Hepatocyte (in vitro differentiated cells): ENCODE measurements at regions not wholly inside any gene's neighbourhood (a gene's known extent, or its start where the extent isn't known, plus 50 kb on each side); places are given as distances from the start of the nearest gene placed in this dataset.
A peak's percentile ranks its signal among the peaks of the same experiment; 100 is the strongest.

Source experiments
- DNase-seq: peaks from one replicate; pipeline ENCODE4 v3.0.0-alpha.2; 2016; ENCODE audit warnings: low spot score
- H2AFZ ChIP-seq: fragments of 200-600 bp; sonication (generic); 2 replicates; pipeline ENCODE4 v1.6.0; 2016; ENCODE audit warnings: antibody characterized with exemption, mild to moderate bottlenecking
- H3K27ac ChIP-seq: fragments of 200-600 bp; sonication (generic); 2 replicates; pipeline ENCODE4 v1.5.1; 2016; ENCODE audit warnings: mild to moderate bottlenecking
- H3K27me3 ChIP-seq: fragments of 200-600 bp; sonication (generic); 2 replicates; pipeline ENCODE4 v1.6.1; 2016
- H3K36me3 ChIP-seq: fragments of 200-600 bp; sonication (generic); replicated peaks from 2 replicates; pipeline ENCODE4 v1.5.1; 2016; ENCODE audit warnings: low read depth; ENCODE audit not compliant: insufficient read depth
- H3K4me1 ChIP-seq: fragments of 200-600 bp; sonication (generic); 2 replicates; pipeline ENCODE4 v1.5.1; 2016; ENCODE audit warnings: mild to moderate bottlenecking, moderate library complexity; ENCODE audit not compliant: insufficient read depth
- H3K4me2 ChIP-seq: fragments of 200-600 bp; sonication (generic); 2 replicates; pipeline ENCODE4 v1.6.0; 2016
- H3K4me3 ChIP-seq: fragments of 200-600 bp; sonication (generic); 2 replicates; pipeline ENCODE4 v1.5.1; 2016; ENCODE audit warnings: mild to moderate bottlenecking
- H3K79me2 ChIP-seq: fragments of 200-600 bp; sonication (generic); 2 replicates; pipeline ENCODE4 v1.6.0; 2017; ENCODE audit warnings: mild to moderate bottlenecking
- H3K9me2 ChIP-seq: fragments of 200-600 bp; sonication (generic); replicated peaks from 2 replicates; pipeline ENCODE4 v1.6.0; 2017; ENCODE audit warnings: mild to moderate bottlenecking; ENCODE audit not compliant: insufficient read depth
- H3K9me3 ChIP-seq: fragments of 200-600 bp; sonication (generic); 2 replicates; pipeline ENCODE4 v1.5.1; 2016; ENCODE audit warnings: low read depth, mild to moderate bottlenecking
- H4K20me1 ChIP-seq: fragments of 200-600 bp; sonication (generic); 2 replicates; pipeline ENCODE4 v1.6.0; 2016; ENCODE audit warnings: mild to moderate bottlenecking; ENCODE audit not compliant: insufficient read depth, poor library complexity, severe bottlenecking
- EZH2 ChIP-seq: fragments of 200-600 bp; sonication (generic); IDR thresholded peaks from 2 replicates; pipeline ENCODE4 v1.6.1; 2016; ENCODE audit warnings: antibody characterized with exemption, mild to moderate bottlenecking, borderline replicate concordance
- EZH2phosphoT487 ChIP-seq: fragments of 200-600 bp; sonication (generic); IDR thresholded peaks from one replicate; pipeline ENCODE4 v1.6.1; 2018; ENCODE audit warnings: antibody characterized with exemption, mild to moderate bottlenecking, low read depth, moderate library complexity; ENCODE audit not compliant: unreplicated experiment, severe bottlenecking
- whole genome bisulfite sequencing: methylation state at CpG from one replicate; pipeline ENCODE4 v1.1.6; 2016; ENCODE audit warnings: low lambda C conversion rate; ENCODE audit errors: missing lambda C conversion rate; 5-methylcytosine and 5-hydroxymethylcytosine counted together
- TF ChIP-seq, protein P1 (sequence below): fragments of 200-600 bp; sonication (generic); IDR thresholded peaks from 2 replicates; pipeline ENCODE4 v1.5.1; 2016; ENCODE audit warnings: antibody characterized with exemption, mild to moderate bottlenecking; ENCODE audit not compliant: poor library complexity

DNA sequence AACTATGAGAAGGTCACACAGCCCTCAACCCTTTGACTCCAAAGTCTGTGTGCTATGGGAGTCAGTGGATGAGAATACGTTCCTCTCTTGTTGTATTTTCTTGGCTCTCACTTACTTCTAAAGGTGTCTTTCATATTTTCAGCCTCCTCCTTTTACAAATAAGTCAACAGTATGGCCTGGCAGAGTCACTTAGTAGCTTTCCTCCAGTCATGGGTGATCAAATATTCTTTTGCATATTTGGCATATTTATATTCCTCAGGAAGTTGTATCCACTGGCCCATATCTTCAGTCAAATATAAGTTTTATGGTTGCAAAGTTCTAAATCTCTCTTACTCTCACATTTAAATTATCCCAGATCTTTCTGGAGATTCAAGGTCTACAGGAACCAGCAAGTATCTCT, 327.5 kb downstream of the ETS1 start:
- H3K9me2 ChIP-seq: no peaks in the 10 kb centered on the region
- no peaks in the 10 kb centered on the region for H3K79me2 ChIP-seq
- H4K20me1 ChIP-seq: no peaks in the 10 kb centered on the region
- no peak for TF ChIP-seq EZH2
- TF ChIP-seq EZH2phosphoT487: no peak
- TF ChIP-seq, protein P1, sequence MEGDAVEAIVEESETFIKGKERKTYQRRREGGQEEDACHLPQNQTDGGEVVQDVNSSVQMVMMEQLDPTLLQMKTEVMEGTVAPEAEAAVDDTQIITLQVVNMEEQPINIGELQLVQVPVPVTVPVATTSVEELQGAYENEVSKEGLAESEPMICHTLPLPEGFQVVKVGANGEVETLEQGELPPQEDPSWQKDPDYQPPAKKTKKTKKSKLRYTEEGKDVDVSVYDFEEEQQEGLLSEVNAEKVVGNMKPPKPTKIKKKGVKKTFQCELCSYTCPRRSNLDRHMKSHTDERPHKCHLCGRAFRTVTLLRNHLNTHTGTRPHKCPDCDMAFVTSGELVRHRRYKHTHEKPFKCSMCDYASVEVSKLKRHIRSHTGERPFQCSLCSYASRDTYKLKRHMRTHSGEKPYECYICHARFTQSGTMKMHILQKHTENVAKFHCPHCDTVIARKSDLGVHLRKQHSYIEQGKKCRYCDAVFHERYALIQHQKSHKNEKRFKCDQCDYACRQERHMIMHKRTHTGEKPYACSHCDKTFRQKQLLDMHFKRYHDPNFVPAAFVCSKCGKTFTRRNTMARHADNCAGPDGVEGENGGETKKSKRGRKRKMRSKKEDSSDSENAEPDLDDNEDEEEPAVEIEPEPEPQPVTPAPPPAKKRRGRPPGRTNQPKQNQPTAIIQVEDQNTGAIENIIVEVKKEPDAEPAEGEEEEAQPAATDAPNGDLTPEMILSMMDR: no peak
- peaks cover 6% of the 10 kb centered on the region for H3K4me1 ChIP-seq
- H3K27ac ChIP-seq: peak overlapping the region; percentile 66
- no peaks in the 10 kb centered on the region for H3K36me3 ChIP-seq
- WGBS: 94% methylated on average over 1 of the region's 1 CpG
- H3K4me3 ChIP-seq: no peak overlapping the region
- H2AFZ ChIP-seq: no peak overlapping the region
- no peaks in the 10 kb centered on the region for H3K27me3 ChIP-seq
- no peak overlapping the region for H3K4me2 ChIP-seq
- no peak for DNase-seq
- H3K9me3 ChIP-seq: no peaks in the 10 kb centered on the region

DNA sequence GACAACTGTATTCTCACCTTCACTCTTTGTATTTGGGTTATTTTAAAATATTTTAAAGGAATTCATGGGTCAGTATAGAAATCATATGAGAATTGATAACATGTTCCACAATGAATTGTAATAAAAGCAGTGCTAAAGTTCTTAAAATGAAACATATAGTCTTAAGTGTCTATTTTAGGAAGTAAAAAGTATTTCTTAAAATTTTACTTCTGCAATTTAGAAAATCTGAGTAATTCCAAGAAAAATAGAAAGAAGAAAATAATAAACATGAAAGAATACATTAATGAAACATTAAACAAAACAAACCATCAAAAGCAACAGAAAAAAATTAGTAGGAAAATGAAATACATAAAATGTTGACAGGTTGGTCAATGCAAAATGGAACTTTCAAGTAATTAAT, 332.4 kb downstream of the ETS1 start:
- no peak overlapping the region for H3K4me2 ChIP-seq
- no peak overlapping the region for H3K4me3 ChIP-seq
- H3K9me2 ChIP-seq: no peaks in the 10 kb centered on the region
- no peak overlapping the region for H3K27ac ChIP-seq
- H3K36me3 ChIP-seq: no peaks in the 10 kb centered on the region
- no peaks in the 10 kb centered on the region for H3K79me2 ChIP-seq
- H3K27me3 ChIP-seq: no peaks in the 10 kb centered on the region
- no peaks in the 10 kb centered on the region for H3K9me3 ChIP-seq
- H3K4me1 ChIP-seq: peaks cover 13% of the 10 kb centered on the region
- no peaks in the 10 kb centered on the region for H4K20me1 ChIP-seq
- no peak for DNase-seq
- no peak overlapping the region for H2AFZ ChIP-seq
- TF ChIP-seq, protein P1: no peak
- TF ChIP-seq EZH2phosphoT487 (no peak), EZH2 (no peak)

DNA sequence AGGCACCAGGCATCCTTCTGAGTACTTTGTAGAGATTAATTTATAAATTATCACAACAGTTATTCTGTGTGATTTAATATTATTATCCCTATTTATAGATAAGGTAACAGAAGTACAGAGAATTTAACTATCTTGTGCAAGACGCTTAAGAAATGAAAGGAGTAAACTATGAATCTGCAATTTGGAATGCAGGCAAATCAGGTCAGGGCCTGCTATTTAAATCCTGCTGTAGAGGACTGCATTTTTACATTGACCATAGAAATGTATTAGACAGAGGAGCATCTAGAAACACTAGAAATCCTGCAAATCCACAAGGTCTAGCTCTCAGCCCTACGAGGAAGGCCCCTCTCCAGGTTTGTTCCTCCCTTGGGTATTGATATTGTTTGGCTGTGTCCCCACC, 336.2 kb downstream of the ETS1 start:
- Histone ChIP-seq H3K4me3 (no peak overlapping the region), H3K9me2 (no peaks in the 10 kb centered on the region), H3K27ac (no peak overlapping the region), H3K4me1 (peaks cover 20% of the 10 kb centered on the region), H3K9me3 (no peaks in the 10 kb centered on the region), H3K79me2 (no peaks in the 10 kb centered on the region), H3K36me3 (no peaks in the 10 kb centered on the region), H2AFZ (no peak overlapping the region), H3K27me3 (no peaks in the 10 kb centered on the region), H4K20me1 (no peaks in the 10 kb centered on the region), H3K4me2 (no peak overlapping the region)
- WGBS: 67% methylated on average over 2 of the region's 2 CpGs
- no peak for DNase-seq
- TF ChIP-seq, protein P1: no peak

DNA sequence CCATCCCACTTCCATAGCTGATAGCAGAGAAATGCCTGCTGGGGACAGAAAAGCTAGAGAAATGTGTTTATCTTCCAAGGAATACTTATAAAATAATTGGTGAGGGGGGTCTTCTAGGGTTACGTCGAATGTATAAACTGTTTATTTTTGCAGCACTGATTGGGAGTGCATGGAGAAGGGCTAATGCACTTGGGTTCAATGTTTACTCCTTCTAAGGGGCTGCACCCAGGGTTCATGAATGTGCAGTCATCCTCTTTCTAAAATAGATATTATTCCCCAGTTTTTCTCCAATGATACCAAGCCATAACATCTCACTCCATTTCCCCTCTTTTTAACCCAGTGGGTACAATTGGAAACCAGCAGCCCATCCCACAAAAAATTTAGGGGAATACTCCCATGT, 336.9 kb downstream of the ETS1 start:
- no peak overlapping the region for H3K27ac ChIP-seq
- no peaks in the 10 kb centered on the region for H3K79me2 ChIP-seq
- H3K27me3 ChIP-seq: no peaks in the 10 kb centered on the region
- WGBS: 49% methylated on average over 2 of the region's 2 CpGs
- peaks cover 26% of the 10 kb centered on the region for H3K4me1 ChIP-seq
- H3K9me2 ChIP-seq: no peaks in the 10 kb centered on the region
- H3K4me3 ChIP-seq: no peak overlapping the region
- no peaks in the 10 kb centered on the region for H3K9me3 ChIP-seq
- no peak overlapping the region for H3K4me2 ChIP-seq
- DNase-seq: no peak
- H4K20me1 ChIP-seq: no peaks in the 10 kb centered on the region
- no peaks in the 10 kb centered on the region for H3K36me3 ChIP-seq
- TF ChIP-seq EZH2 (no peak), EZH2phosphoT487 (no peak)
- TF ChIP-seq, protein P1: no peak
- H2AFZ ChIP-seq: no peak overlapping the region
